Myocyte (in vitro differentiated cells): ENCODE measurements at regions not wholly inside any gene's neighbourhood (a gene's known extent, or its start where the extent isn't known, plus 50 kb on each side); places are given as distances from the start of the nearest gene placed in this dataset.

Experiments
- DNase-seq: peaks from one replicate; pipeline ENCODE4 v3.0.0-alpha.2; 2012; ENCODE audit warnings: low read depth

DNA sequence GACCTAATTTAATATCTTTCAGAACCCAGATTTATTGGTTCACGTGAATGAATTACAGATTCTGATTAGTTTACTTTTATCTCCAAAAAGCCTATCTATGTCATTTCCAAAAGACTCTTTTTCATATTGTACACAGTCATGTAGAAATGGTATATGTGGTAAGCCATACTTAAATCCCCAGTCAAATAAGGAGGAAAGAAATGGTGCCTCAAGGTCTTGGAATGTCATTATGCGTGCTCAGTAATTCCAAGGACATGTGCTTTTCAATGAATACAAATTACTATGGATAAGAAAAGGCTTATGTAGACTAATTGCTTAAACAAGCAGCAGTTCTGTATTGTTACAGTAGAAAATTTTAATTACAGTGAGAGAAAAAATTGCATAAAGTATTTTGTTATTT is 64.1 kb upstream of the TYRP1 start:
- no peak for DNase-seq

GRCh38 chr9:12631866-12632265 is 61.3 kb upstream of the TYRP1 start:
- no peak for DNase-seq

GRCh38 chr9:12633016-12633765 is 60.0 kb upstream of the TYRP1 start:
- no peak for DNase-seq

DNA sequence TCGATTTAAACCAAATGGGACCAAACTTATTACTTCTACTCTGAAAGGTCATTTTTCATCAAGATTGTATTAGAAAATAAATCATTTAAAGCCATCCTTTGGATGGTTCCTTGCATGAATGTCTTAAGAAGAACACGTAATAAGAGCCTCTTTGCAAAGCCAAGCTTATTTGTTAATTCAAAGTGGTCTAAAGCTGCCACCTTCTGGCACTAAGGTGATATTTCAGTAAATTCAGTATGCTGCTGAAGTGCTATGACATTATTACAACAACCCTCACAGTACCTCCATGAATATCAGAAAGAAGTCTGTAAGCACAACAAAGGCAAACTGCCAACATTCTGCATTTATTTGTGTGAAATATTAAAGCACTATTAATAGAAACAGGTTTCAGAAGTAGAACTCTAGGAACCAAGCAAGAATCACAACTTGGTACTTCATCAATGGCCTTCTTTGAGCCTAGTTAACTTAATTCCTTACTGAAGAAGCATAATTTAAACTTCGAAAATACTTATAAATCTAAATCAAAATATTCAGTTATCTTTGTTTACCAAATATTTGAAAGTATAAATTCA is 53.1 kb upstream of the TYRP1 start:
- DNase-seq = peak; percentile 45

DNA sequence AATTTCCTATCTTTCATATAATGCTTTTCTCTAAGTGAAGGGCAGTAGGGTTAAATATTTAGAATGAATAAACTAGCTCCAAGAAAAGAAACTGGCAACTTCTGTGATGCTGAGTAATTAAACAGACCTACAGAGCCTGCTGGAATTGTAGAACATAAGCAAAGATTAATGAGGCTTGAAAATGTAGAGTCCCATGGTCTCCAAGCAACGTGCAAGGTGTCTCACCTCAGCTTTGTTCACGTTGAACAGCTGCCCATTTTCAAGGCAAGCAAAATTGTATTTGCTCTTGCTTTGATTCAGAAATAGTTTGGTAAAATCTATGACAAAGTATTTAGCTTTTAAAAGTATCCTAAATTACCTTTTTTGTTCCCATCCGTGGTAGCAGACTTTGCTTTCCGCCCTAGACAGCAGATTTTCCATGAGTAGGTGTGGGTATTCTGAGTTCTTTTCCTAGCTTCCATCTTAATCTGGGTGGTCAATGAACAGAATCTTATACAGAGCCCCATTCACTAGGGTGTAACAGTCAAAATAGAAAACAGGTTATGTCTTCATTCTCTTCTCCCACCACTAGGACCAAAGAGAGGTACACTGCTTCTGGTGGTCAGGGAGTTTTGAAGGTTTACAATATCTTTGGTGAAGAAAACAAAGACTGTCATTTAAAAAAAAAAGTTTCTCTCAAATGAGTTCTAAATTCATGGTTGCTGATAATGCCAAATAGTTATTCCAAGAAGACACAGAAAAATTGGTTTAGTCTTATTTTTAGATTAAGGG is 52.1 kb upstream of the TYRP1 start:
- DNase-seq = no peak
